ENCODE measurements at regions not wholly inside any gene's neighbourhood (a gene's known extent, or its start where the extent isn't known, plus 50 kb on each side); places are given as distances from the start of the nearest gene placed in this dataset.
"Not testable (repeated sequence)": the region's sequence is repeated elsewhere in the genome, so short reads cannot be mapped to it uniquely, and the experiment has no call there.

DNA sequence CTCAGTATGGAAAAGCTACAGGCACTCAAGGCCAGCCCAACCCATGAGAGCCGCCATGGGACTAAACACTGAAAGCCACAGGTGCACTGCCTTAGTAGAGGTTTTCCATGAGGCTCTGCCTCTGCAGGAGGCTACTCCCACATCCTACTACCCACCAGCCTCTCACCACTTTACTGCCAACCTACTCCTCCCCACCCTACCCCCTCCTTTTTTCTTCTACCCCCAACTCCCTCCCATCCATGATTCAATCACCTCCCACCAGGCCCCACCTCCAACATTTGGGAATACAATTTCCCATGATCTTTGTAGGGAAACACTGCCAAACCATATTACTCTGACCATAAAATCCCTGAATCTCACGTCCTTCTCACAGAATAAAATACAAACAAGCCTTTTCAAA is 101.6 kb upstream of the CTSV start:
- WGBS, 2 donors = 50 to 52% methylated on average over 2 of the region's 2 CpGs
- no peak overlapping the region for H3K27ac ChIP-seq
- TF ChIP-seq, protein P1, sequence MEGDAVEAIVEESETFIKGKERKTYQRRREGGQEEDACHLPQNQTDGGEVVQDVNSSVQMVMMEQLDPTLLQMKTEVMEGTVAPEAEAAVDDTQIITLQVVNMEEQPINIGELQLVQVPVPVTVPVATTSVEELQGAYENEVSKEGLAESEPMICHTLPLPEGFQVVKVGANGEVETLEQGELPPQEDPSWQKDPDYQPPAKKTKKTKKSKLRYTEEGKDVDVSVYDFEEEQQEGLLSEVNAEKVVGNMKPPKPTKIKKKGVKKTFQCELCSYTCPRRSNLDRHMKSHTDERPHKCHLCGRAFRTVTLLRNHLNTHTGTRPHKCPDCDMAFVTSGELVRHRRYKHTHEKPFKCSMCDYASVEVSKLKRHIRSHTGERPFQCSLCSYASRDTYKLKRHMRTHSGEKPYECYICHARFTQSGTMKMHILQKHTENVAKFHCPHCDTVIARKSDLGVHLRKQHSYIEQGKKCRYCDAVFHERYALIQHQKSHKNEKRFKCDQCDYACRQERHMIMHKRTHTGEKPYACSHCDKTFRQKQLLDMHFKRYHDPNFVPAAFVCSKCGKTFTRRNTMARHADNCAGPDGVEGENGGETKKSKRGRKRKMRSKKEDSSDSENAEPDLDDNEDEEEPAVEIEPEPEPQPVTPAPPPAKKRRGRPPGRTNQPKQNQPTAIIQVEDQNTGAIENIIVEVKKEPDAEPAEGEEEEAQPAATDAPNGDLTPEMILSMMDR (IDR thresholded peaks at IDR 0.05) = no peak
- no peak for TF ChIP-seq POLR2A (IDR thresholded peaks at IDR 0.05)

DNA sequence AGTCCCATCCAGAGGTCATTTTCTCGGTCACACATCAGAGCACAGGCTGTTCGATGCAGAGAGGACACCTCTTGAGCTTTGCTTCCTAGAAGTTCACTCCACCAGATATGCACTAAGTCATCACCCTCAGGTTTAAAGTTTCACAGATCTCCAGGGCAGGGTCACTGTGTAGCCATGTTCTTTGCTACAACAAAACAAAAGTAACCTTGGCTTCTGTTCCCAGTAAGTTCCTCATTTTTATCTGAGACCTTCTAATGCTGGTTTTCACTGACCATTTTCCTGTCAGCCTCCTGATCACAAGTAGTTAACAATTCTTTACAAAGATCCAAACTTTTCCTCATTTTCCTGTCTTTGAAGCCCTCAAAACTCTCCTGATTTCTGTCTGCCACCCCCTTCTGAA is 97.5 kb upstream of the CTSV start:
- no peaks in the 10 kb centered on the region for H3K27me3 ChIP-seq
- no peak for DNase-seq
- TF ChIP-seq, protein P1 (IDR thresholded peaks at IDR 0.05) = no peak
- TF ChIP-seq POLR2A (IDR thresholded peaks at IDR 0.05) = no peak
- no peaks in the 10 kb centered on the region for H3K36me3 ChIP-seq
- H3K27ac ChIP-seq = no peak overlapping the region
- WGBS, 2 donors = 42 to 48% methylated on average over 2 of the region's 2 CpGs
- no peaks in the 10 kb centered on the region for H3K4me1 ChIP-seq
- intact Hi-C loops (cut with DNase I) = no loop called here
- no peaks in the 10 kb centered on the region for H3K9me3 ChIP-seq
- no peak overlapping the region for H3K4me3 ChIP-seq (replicated peaks in 1 of 3)

More for the DNA sequence above, 101.6 kb upstream of the CTSV start:
- no peak overlapping the region for H3K4me3 ChIP-seq (replicated peaks in 1 of 3)
- H3K27me3 ChIP-seq = no peaks in the 10 kb centered on the region
- no peak for DNase-seq
- H3K36me3 ChIP-seq = no peaks in the 10 kb centered on the region
- intact Hi-C loops (cut with DNase I) = no loop called here
- no peaks in the 10 kb centered on the region for H3K9me3 ChIP-seq
- no peaks in the 10 kb centered on the region for H3K4me1 ChIP-seq

DNA sequence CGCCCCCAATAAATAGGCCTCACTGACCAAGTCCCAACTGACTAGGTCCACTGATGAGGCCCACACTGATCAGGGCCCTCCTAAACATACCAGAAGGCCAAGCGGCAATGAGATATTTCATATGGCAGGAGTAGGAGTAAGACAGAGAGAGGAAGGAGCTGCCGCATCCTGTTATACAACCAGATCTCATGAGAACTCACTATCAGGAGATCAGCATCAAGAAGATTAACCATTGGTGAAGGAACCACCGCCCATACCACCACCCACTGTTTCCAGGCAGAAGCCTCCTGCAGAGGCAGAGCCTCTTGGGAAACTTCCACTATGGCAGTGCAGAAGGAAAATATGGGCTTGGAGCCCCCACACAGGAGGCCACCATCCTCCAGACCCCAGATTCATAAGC is 95.0 kb upstream of the CTSV start:
- H3K4me3 ChIP-seq (replicated peaks in 1 of 3); H3K4me1 ChIP-seq; H3K9me3 ChIP-seq; H3K36me3 ChIP-seq; intact Hi-C loops (cut with DNase I); H3K27ac ChIP-seq; H3K27me3 ChIP-seq; DNase-seq: not testable (repeated sequence)
- WGBS, 2 donors = 91 to 95% methylated on average over 4 of the region's 4 CpGs

DNA sequence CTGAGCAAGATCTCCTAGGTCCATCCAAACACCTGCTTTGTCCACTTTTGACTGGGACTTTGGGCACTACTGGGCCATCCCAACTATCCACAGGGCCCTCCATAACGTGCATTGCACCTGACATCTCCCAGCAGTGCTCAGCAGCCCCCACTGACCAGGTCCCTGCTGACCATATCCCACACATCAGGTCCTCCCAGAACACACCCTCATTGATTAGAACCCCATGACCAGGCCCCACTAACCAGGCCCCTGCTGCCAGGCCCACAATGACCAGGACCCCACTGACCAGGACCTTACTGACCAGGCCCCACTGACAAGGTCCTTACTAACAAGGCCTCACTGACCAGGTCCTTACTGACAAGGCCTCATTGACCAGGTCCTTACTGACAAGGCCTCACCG is 93.9 kb upstream of the CTSV start:
- Histone ChIP-seq H3K36me3 (no peaks in the 10 kb centered on the region), H3K9me3 (no peaks in the 10 kb centered on the region), H3K27me3 (no peaks in the 10 kb centered on the region), H3K4me1 (no peaks in the 10 kb centered on the region), H3K27ac (no peak overlapping the region), H3K4me3 (replicated peaks in 1 of 3) (no peak overlapping the region)
- no peak for TF ChIP-seq POLR2A (IDR thresholded peaks at IDR 0.05)
- 92 to 100% methylated on average over 1 to 2 of the region's 2 CpGs for WGBS, 2 donors
- no peak for DNase-seq
- intact Hi-C loops (cut with DNase I) = no loop called here

DNA sequence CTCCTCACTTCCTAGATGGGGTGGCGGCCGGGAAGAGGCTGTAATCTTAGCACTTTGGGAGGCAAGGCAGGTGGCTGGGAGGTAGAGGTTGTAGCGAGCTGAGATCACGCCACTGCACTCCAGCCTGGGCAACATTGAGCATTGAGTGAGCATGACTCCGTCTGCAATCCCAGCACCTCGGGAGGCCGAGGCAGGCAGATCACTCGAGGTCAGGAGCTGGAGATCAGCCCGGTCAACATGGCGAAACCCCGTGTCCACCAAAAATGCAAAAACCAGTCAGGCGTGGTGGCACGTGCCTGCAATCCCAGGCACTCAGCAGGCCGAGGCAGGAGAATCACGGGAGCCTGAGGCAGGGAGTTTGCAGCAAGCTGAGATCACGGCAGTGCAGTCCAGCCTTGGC is 91.9 kb upstream of the CTSV start:
- H3K27me3 ChIP-seq; H3K27ac ChIP-seq; H3K9me3 ChIP-seq; H3K36me3 ChIP-seq; H3K4me1 ChIP-seq; DNase-seq; intact Hi-C loops (cut with DNase I); H3K4me3 ChIP-seq (replicated peaks in 1 of 3): not testable (repeated sequence)
- WGBS, 2 donors = 79 to 80% methylated on average over 16 of the region's 16 CpGs

DNA sequence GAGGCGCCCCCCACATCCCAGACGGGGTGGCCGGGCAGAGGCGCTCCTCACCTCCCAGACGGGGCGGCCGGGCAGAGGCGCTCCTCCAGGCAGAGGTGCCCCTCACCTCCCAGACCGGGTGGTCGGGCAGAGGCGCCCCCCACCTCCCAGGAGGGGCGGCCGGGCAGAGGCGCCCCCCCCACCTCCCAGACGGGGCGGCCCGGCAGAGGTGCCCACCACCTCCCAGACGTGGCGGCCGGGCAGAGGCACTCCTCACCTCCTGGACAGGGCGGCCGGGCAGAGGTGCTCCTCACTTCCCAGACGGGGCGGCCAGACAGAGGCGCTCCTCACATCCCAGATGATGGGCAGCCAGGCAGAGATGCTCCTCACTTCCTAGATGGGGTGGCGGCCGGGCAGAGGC is 91.4 kb upstream of the CTSV start:
- DNase-seq; H3K9me3 ChIP-seq; H3K27me3 ChIP-seq; H3K36me3 ChIP-seq; H3K4me1 ChIP-seq; intact Hi-C loops (cut with DNase I); H3K4me3 ChIP-seq (replicated peaks in 1 of 3); H3K27ac ChIP-seq: not testable (repeated sequence)
- 89 to 100% methylated on average over 4 to 5 of the region's 27 CpGs for WGBS, 2 donors

DNA sequence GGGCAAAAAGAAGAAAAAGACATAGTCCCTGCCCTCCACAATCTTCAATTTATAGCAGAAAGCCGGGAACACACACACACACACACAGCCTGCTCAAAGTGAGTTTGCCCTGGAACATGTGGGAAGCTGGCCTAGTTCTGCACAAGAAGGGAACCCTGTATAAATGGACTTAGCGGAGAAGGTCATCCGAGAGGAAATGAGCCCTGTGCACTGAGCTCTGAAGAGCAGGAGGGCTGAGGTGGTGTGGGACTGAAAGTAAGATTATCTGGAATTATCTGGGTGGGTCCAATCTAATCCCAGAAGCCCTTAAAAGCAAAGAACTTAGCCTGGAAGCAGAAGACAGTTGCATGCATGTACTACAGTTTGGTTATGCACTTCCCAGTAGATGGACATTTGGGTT is 90.0 kb upstream of the CTSV start:
- no peak for DNase-seq
- H3K27me3 ChIP-seq = no peaks in the 10 kb centered on the region
- H3K27ac ChIP-seq = no peak overlapping the region
- no peaks in the 10 kb centered on the region for H3K36me3 ChIP-seq
- TF ChIP-seq, protein P1 (IDR thresholded peaks at IDR 0.05) = no peak
- TF ChIP-seq POLR2A (IDR thresholded peaks at IDR 0.05) = no peak
- H3K9me3 ChIP-seq = no peaks in the 10 kb centered on the region
- no peak overlapping the region for H3K4me3 ChIP-seq (replicated peaks in 1 of 3)
- intact Hi-C loops (cut with DNase I) = no loop called here
- H3K4me1 ChIP-seq = no peaks in the 10 kb centered on the region
- WGBS, 2 donors = 89 to 92% methylated on average over 3 of the region's 3 CpGs
